Coronary artery (tissue), 2 donors: ENCODE measurements at regions not wholly inside any gene's neighbourhood (a gene's known extent, or its start where the extent isn't known, plus 50 kb on each side); places are given as distances from the start of the nearest gene placed in this dataset.
A peak's percentile ranks its signal among the peaks of the same experiment; 100 is the strongest.

Source experiments
- DNase-seq: peaks from one replicate; pipeline ENCODE4 v3.0.0-alpha.2; 2017; ENCODE audit warnings: low spot score
- H3K27ac ChIP-seq, 2 donors: fragments of 200-600 bp; sonication (generic); one replicate each; pipeline ENCODE4 v1.5.1; 2016 to 2019
- H3K4me3 ChIP-seq: fragments of 200-600 bp; sonication (generic); 2 replicates; pipeline ENCODE4 v1.5.1; 2016; ENCODE audit warnings: mild to moderate bottlenecking, moderate library complexity
- CTCF ChIP-seq: fragments of 200-600 bp; sonication (generic); IDR thresholded peaks from one replicate; pipeline ENCODE4 v1.5.1; 2019; ENCODE audit warnings: antibody characterized with exemption

- TF ChIP-seq CTCF: no peak
- H3K4me3 ChIP-seq: no peak overlapping the region
- no peak for DNase-seq
- no peak overlapping the region for H3K27ac ChIP-seq
Measured at GRCh38 chr12:89085421-89085820, 266.9 kb downstream of the DUSP6 start.

- DNase-seq: no peak
- TF ChIP-seq CTCF: no peak
- no peak overlapping the region for H3K4me3 ChIP-seq
- H3K27ac ChIP-seq: peak overlapping the region in 1 of 2 donors; percentile 7
Measured at GRCh38 chr12:89084751-89085150, 267.6 kb downstream of the DUSP6 start.

- no peak for TF ChIP-seq CTCF
Measured at GRCh38 chr12:89083491-89083890, 268.8 kb downstream of the DUSP6 start.

GRCh38 chr12:89082370-89082753 is 269.9 kb downstream of the DUSP6 start:
- DNase-seq: no peak

More at GRCh38 chr12:89083491-89083890, 268.8 kb downstream of the DUSP6 start:
- Histone ChIP-seq H3K27ac (no peak overlapping the region), H3K4me3 (no peak overlapping the region)
- no peak for DNase-seq

GRCh38 chr12:89081719-89082369 is 270.5 kb downstream of the DUSP6 start:
- TF ChIP-seq CTCF: no peak
- no peak for DNase-seq
- no peak overlapping the region for H3K27ac ChIP-seq
- H3K4me3 ChIP-seq: no peak overlapping the region

More at GRCh38 chr12:89082370-89082753, 269.9 kb downstream of the DUSP6 start:
- no peak overlapping the region for H3K4me3 ChIP-seq
- H3K27ac ChIP-seq: no peak overlapping the region
- TF ChIP-seq CTCF: no peak

- no peak for DNase-seq
- no peak for TF ChIP-seq CTCF
- no peak overlapping the region for H3K27ac ChIP-seq
- H3K4me3 ChIP-seq: no peak overlapping the region
Measured at GRCh38 chr12:89080793-89081465, 271.4 kb downstream of the DUSP6 start.
